Retina (tissue), 1 donor: ENCODE measurements at regions not wholly inside any gene's neighbourhood (a gene's known extent, or its start where the extent isn't known, plus 50 kb on each side); places are given as distances from the start of the nearest gene placed in this dataset.

Source experiments
- DNase-seq: peaks from one replicate; pipeline ENCODE4 v3.0.0-alpha.2; 2016

DNA sequence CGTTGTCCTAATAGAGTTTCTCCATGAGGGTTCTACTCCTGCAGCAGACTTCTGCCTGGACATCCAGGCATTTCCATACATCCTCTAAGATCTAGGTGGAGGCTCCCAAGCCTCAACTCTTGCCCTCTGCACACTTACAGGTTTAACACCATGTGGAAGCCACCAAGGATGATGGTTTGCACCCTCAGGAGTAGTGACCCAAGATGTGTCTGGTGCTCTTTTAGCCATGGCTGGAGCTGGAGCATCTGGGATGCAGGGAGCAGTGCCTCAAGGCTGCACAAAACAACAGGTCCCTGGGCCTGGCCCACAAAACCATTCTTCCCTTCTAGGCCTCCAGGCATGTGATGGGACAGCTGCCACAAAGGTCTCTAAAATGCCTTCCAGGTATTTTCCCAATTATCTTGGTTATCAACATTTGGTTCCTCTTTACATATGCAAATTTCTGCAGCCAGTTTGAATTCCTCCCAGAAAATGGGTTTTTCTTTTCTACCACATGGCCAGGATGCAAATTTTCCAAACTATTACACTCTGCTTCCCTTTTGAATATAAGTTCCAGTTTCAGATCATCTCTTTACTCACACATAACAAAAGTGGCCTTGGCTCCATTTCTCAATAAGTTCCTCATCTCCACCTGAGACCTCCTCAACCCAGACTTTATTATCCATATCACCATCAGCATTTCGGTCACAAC is 69.5 kb upstream of the GNAZ start:
- no peak for DNase-seq

DNA sequence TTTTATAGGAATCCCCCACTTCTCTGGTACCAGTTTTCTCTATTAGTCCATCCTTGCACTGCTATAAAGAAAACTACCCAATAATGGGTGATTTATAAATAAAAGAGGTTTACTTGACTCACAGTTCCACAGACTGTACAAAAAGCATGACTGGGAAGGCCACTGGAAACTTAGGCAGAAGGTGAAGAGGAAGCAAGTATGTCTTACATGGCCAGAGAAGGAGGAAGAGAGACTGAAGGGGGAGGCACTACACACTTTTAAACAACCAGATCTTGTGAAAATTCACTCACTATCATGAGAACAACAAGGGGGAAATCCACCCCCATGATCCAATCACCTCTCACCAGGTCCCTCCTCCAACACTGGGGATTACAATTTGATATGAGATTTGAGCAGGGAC is 68.9 kb upstream of the GNAZ start:
- no peak for DNase-seq

DNA sequence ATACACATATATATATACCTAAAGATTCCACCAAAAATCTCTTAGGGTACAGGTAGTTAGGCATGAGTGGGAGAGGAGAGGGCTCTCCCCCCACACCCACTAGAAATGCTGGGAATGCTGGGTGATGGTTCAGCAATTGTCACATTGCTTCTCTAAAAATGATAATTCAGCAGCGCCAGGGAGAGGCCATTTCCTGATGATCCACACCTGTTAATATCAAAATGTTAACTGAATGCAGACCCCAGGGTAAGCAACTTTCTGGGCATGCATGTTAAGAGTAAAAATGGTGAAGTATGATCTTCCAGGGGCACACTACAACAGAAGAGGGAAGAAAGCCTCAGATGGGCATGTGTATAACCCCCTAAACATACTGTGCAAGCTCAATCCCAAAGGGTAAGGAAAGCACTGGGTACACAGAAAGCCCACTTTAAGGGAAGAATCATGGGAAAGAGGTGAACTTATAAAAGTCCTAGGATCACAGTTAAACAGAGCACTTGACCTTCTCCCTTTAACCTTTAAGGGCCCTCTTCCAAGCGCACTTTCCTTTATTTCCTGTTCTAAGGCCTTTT is 67.6 kb upstream of the GNAZ start:
- no peak for DNase-seq

DNA sequence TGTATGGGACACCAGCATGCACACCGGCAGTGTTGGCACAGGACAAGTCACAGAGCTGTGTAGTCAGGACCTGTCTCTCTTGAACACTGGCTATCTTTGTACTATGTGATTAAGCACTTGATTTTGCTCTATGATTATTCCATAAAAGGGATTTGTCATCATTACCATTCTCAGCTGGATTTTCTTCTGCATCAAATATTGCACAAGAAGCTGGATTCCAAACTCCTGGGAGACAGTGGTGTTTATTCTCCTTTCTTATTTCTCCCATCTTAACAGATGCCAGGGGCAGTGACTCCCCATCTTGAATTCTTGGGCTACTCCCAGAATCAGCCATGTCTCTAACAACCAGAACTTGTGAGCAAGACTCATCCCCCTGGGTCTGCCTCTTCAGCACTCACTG is 62.5 kb upstream of the GNAZ start:
- no peak for DNase-seq

DNA sequence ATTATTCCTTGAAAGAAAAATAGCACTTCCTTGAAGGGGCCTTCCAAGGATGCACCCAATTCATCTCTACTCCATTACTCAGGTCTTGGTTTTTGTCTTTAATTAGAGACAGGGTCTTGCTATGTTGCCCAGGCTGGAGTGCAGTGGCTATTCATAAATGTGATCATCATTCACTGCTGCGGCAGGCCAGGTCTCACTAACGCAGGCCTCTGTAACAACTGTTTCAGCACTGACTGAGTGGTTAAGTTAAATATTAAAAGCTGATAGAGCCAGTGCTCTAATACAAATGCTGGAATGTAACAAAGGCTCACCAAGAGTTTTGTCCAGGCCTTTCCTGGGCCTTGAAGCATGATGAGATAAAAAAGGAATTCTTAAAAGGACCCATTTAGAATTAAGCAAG is 61.4 kb upstream of the GNAZ start:
- no peak for DNase-seq
